Panc1 (cell line): ENCODE measurements at regions not wholly inside any gene's neighbourhood (a gene's known extent, or its start where the extent isn't known, plus 50 kb on each side); places are given as distances from the start of the nearest gene placed in this dataset.

Source experiments
- ATAC-seq: fragments of 200-7000 bp; cut with Tn5 transposase; 2 replicates; pipeline ENCODE4 v1.9.1; 2020; ENCODE audit warnings: mild to moderate bottlenecking, moderate library complexity
- BruUV-seq: library from RNA; stranded (reverse); fragments of 400-500 nt; replicated peaks from 2 replicates; lab custom pipeline; 2021; lab: Mats Ljungman, UMichigan
- CTCF ChIA-PET: fragments of 300-600 bp; sonication (Branson Sonifier 250); formaldehyde crosslinking; loops from one replicate; lab custom pipeline; 2022; ENCODE audit warnings: antibody characterized with exemption; lab: Charles Lee
- POLR2A ChIA-PET: fragments of 300-600 bp; sonication (Branson Sonifier 250); formaldehyde crosslinking; loops from one replicate; lab custom pipeline; 2022; ENCODE audit warnings: antibody characterized with exemption; lab: Charles Lee
- DNase-seq: peaks from one replicate; pipeline ENCODE4 v3.0.0-alpha.2; 2010; ENCODE audit warnings: low read depth, low spot score
- H3K27ac ChIP-seq: 2 replicates; pipeline ENCODE4 v1.5.1; 2011; ENCODE audit warnings: mild to moderate bottlenecking, low read length, inconsistent platforms
- H3K27me3 ChIP-seq: fragments of 200-500 bp; sonication (Bioruptor generic); 2 replicates; pipeline ENCODE4 v1.6.0; 2014; ENCODE audit warnings: low read length, inconsistent platforms; ENCODE audit not compliant: control insufficient read depth, insufficient read depth
- H3K36me3 ChIP-seq: fragments of 200-500 bp; sonication (Bioruptor generic); 2 replicates; pipeline ENCODE4 v1.5.1; 2014; ENCODE audit warnings: inconsistent platforms, mild to moderate bottlenecking, low read length, moderate library complexity; ENCODE audit not compliant: control insufficient read depth, insufficient read depth
- H3K4me1 ChIP-seq: 2 replicates; pipeline ENCODE4 v1.5.1; 2011; ENCODE audit warnings: inconsistent platforms, mild to moderate bottlenecking, low read length, moderate library complexity; ENCODE audit not compliant: control insufficient read depth, insufficient read depth
- H3K4me3 ChIP-seq, 2 experiments: 2 replicates each; pipeline ENCODE4 v1.5.1; 2011 to 2012; ENCODE audit warnings: low read depth in 2 of 2, low read length in 2 of 2, mild to moderate bottlenecking in 2 of 2, inconsistent platforms in 1 of 2, moderate library complexity in 1 of 2
- H3K9me3 ChIP-seq: fragments of 200-500 bp; sonication (Bioruptor generic); 2 replicates; pipeline ENCODE4 v1.5.1; 2014; ENCODE audit warnings: low read depth, mild to moderate bottlenecking, inconsistent platforms, low read length, moderate library complexity; ENCODE audit not compliant: control insufficient read depth, insufficient read depth
- POLR2AphosphoS5 ChIP-seq: IDR thresholded peaks from 2 replicates; pipeline ENCODE4 v1.6.1; 2012; ENCODE audit warnings: mild to moderate bottlenecking, low read depth, low read length, moderate library complexity
- SIN3A ChIP-seq: IDR thresholded peaks from 2 replicates; pipeline ENCODE4 v1.6.1; 2012; ENCODE audit warnings: low read depth, mild to moderate bottlenecking, low read length, moderate library complexity, borderline replicate concordance; ENCODE audit not compliant: insufficient read depth
- TCF7L2 ChIP-seq: IDR thresholded peaks from 2 replicates; pipeline ENCODE4 v1.6.1; 2011; ENCODE audit warnings: mild to moderate bottlenecking, low read depth, low read length, inconsistent platforms
- in situ Hi-C: cut with HindIII; loops from 2 replicates; pipeline ENCODE4 v1.10.0; 2016; ENCODE audit warnings: low sequenced_read_pairs, low pct_unique_long_range_greater_than_20kb
- intact Hi-C: fragments of 100-400 bp; cut with micrococcal nuclease; formaldehyde crosslinking; loops from one replicate; pipeline ENCODE4 v1.10.0; 2022; ENCODE audit not compliant: unreplicated experiment
- TF ChIP-seq, protein P1 (sequence below): fragments of 450-650 bp; IDR thresholded peaks from 2 replicates; pipeline ENCODE4 v1.5.1; 2017; ENCODE audit warnings: mild to moderate bottlenecking
- TF ChIP-seq, protein P2 (sequence below), 2 experiments: IDR thresholded peaks; 2 replicates each; pipeline ENCODE4 v1.6.1; 2011 to 2012; ENCODE audit warnings: low read depth in 2 of 2, control low read depth in 1 of 2, low read length in 1 of 2, mild to moderate bottlenecking in 1 of 2, moderate library complexity in 1 of 2; ENCODE audit not compliant: insufficient read depth in 1 of 2

DNA sequence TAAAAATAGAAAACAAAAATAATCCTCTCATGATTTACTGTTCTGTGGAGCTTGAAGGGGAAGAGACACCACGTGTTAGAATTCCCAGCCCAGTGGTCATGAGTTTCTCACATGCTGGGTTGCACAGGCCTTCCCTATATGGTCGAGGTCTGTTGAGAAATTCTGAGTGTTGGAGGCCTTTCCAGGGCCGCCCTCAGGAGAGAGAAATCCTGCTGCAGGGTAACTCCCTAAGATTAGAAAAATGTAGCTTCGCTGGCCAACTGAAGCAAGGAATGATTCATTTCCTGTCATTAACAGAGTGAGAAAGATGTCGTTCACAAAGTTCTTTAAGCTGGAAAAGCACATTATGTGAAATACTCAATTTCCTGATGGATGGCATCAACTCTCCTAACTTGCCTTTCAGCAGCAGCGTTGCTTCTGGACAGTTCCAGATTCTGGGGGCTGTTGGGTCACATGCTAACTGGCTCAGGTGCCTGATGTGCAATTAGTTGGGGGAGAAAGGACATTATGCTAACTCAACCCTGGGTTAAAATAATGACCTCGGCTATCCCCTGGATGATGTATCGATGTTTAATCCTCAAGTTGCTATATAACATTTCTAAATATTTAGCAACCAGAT, 104.8 kb upstream of the CD180 start:
- Histone ChIP-seq H3K9me3 (no peaks in the 10 kb centered on the region), H3K4me1 (peaks cover 3% of the 10 kb centered on the region), H3K27me3 (no peaks in the 10 kb centered on the region), H3K27ac (no peak overlapping the region), H3K36me3 (no peaks in the 10 kb centered on the region), H3K4me3 (no peak overlapping the region)
- peak; percentile 60; the same call in 1 of the 2 replicates for ATAC-seq
- no TSS peak for BruUV-seq
- no peak for TF ChIP-seq TCF7L2
- TF ChIP-seq, protein P1, sequence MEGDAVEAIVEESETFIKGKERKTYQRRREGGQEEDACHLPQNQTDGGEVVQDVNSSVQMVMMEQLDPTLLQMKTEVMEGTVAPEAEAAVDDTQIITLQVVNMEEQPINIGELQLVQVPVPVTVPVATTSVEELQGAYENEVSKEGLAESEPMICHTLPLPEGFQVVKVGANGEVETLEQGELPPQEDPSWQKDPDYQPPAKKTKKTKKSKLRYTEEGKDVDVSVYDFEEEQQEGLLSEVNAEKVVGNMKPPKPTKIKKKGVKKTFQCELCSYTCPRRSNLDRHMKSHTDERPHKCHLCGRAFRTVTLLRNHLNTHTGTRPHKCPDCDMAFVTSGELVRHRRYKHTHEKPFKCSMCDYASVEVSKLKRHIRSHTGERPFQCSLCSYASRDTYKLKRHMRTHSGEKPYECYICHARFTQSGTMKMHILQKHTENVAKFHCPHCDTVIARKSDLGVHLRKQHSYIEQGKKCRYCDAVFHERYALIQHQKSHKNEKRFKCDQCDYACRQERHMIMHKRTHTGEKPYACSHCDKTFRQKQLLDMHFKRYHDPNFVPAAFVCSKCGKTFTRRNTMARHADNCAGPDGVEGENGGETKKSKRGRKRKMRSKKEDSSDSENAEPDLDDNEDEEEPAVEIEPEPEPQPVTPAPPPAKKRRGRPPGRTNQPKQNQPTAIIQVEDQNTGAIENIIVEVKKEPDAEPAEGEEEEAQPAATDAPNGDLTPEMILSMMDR, result no peak
- TF ChIP-seq SIN3A, result no peak
- no peak for TF ChIP-seq POLR2AphosphoS5
- TF ChIP-seq, protein P2, sequence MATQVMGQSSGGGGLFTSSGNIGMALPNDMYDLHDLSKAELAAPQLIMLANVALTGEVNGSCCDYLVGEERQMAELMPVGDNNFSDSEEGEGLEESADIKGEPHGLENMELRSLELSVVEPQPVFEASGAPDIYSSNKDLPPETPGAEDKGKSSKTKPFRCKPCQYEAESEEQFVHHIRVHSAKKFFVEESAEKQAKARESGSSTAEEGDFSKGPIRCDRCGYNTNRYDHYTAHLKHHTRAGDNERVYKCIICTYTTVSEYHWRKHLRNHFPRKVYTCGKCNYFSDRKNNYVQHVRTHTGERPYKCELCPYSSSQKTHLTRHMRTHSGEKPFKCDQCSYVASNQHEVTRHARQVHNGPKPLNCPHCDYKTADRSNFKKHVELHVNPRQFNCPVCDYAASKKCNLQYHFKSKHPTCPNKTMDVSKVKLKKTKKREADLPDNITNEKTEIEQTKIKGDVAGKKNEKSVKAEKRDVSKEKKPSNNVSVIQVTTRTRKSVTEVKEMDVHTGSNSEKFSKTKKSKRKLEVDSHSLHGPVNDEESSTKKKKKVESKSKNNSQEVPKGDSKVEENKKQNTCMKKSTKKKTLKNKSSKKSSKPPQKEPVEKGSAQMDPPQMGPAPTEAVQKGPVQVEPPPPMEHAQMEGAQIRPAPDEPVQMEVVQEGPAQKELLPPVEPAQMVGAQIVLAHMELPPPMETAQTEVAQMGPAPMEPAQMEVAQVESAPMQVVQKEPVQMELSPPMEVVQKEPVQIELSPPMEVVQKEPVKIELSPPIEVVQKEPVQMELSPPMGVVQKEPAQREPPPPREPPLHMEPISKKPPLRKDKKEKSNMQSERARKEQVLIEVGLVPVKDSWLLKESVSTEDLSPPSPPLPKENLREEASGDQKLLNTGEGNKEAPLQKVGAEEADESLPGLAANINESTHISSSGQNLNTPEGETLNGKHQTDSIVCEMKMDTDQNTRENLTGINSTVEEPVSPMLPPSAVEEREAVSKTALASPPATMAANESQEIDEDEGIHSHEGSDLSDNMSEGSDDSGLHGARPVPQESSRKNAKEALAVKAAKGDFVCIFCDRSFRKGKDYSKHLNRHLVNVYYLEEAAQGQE (IDR thresholded peaks at IDR 0.05; ENCODE audit: insufficient read depth in 1 of 2, low read depth in 2 of 2, low read length in 1 of 2), result no peak
- ChIA-PET CTCF (no interaction called here), POLR2A (no interaction called here)
- intact Hi-C loops (no loop called here), in situ Hi-C loops (no loop called here)
- DNase-seq, result peak; percentile 5

DNA sequence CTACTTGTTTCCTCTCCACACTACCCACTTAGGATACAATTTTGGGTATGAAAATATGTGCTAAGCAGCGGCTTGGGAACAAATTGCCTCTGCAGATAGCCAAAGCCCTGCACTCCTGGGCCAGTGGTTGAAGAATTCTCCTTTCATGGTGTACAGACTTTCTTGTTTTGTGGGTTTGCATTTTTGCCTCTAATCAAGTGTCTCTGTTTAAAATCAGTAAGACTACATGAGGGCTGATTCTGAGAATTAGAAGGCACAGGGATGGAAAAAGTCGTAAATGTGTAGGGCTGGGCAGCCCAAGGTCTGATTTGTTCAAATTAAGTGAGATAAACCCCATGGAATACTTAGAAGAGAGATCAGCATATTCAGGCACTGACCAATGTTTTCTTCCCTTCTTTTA, 103.7 kb upstream of the CD180 start:
- no peak for DNase-seq
- CTCF ChIA-PET, result no interaction called here
- H3K4me1 ChIP-seq, result peaks cover 3% of the 10 kb centered on the region
- H3K27ac ChIP-seq, result no peak overlapping the region
- POLR2A ChIA-PET, result no interaction called here
- no peaks in the 10 kb centered on the region for H3K36me3 ChIP-seq
- no peaks in the 10 kb centered on the region for H3K27me3 ChIP-seq
- ATAC-seq, result no peak
- intact Hi-C loops (no loop called here), in situ Hi-C loops (no loop called here)
- TF ChIP-seq, protein P2 (IDR thresholded peaks at IDR 0.05; ENCODE audit: insufficient read depth in 1 of 2, low read depth in 2 of 2, low read length in 1 of 2), result no peak
- no peak for TF ChIP-seq TCF7L2
- no peak for TF ChIP-seq SIN3A
- TF ChIP-seq, protein P1, result no peak
- TF ChIP-seq POLR2AphosphoS5, result no peak
- H3K9me3 ChIP-seq, result no peaks in the 10 kb centered on the region
- no TSS peak for BruUV-seq
- H3K4me3 ChIP-seq, result no peak overlapping the region
